GM19395 (cell line): ENCODE measurements at regions not wholly inside any gene's neighbourhood (a gene's known extent, or its start where the extent isn't known, plus 50 kb on each side); places are given as distances from the start of the nearest gene placed in this dataset.
A peak's percentile ranks its signal among the peaks of the same experiment; 100 is the strongest.

Source experiments
- ATAC-seq: cut with Tn5 transposase; IDR thresholded peaks from one replicate; pipeline ENCODE4 v1.9.1; 2021; ENCODE audit warnings: mild to moderate bottlenecking, moderate library complexity; ENCODE audit not compliant: unreplicated experiment

GRCh38 chr21:35414507-35415139 lies 365.5 kb upstream of the RUNX1 start:
- ATAC-seq = no peak

- ATAC-seq = no peak
Observed at GRCh38 chr21:35414056-35414455, 365.0 kb upstream of the RUNX1 start.

- ATAC-seq = no peak
Observed at GRCh38 chr21:35412231-35412630, 363.1 kb upstream of the RUNX1 start.

GRCh38 chr21:35411434-35411833 lies 362.3 kb upstream of the RUNX1 start:
- no peak for ATAC-seq

- ATAC-seq = no peak
Observed at GRCh38 chr21:35410656-35411055, 361.6 kb upstream of the RUNX1 start.

- no peak for ATAC-seq
Observed at GRCh38 chr21:35410123-35410522, 361.0 kb upstream of the RUNX1 start.

GRCh38 chr21:35408401-35408800 lies 359.3 kb upstream of the RUNX1 start:
- no peak for ATAC-seq

GRCh38 chr21:35406635-35407034 lies 357.5 kb upstream of the RUNX1 start:
- no peak for ATAC-seq

- no peak for ATAC-seq
Observed at GRCh38 chr21:35405981-35406380, 356.9 kb upstream of the RUNX1 start.

GRCh38 chr21:35404247-35404646 lies 355.1 kb upstream of the RUNX1 start:
- no peak for ATAC-seq

- ATAC-seq = no peak
Observed at GRCh38 chr21:35402061-35402460, 353.0 kb upstream of the RUNX1 start.

- no peak for ATAC-seq
Observed at GRCh38 chr21:35401476-35401875, 352.4 kb upstream of the RUNX1 start.

- ATAC-seq = peak; percentile 68
Observed at GRCh38 chr21:35400233-35400939, 351.3 kb upstream of the RUNX1 start.

- no peak for ATAC-seq
Observed at GRCh38 chr21:35399706-35400105, 350.6 kb upstream of the RUNX1 start.

GRCh38 chr21:35399002-35399530 lies 350.0 kb upstream of the RUNX1 start:
- no peak for ATAC-seq

GRCh38 chr21:35398346-35398982 lies 349.4 kb upstream of the RUNX1 start:
- no peak for ATAC-seq

GRCh38 chr21:35397781-35398180 lies 348.7 kb upstream of the RUNX1 start:
- ATAC-seq = no peak

- no peak for ATAC-seq
Observed at GRCh38 chr21:35396655-35397054, 347.6 kb upstream of the RUNX1 start.

GRCh38 chr21:35395728-35396127 lies 346.6 kb upstream of the RUNX1 start:
- no peak for ATAC-seq

- ATAC-seq = no peak
Observed at GRCh38 chr21:35394634-35395369, 345.7 kb upstream of the RUNX1 start.

GRCh38 chr21:35394049-35394448 lies 344.9 kb upstream of the RUNX1 start:
- ATAC-seq = no peak
